Right hindlimb (tissue), 1 donor: ENCODE measurements at regions not wholly inside any gene's neighbourhood (a gene's known extent, or its start where the extent isn't known, plus 50 kb on each side); places are given as distances from the start of the nearest gene placed in this dataset.

Experiments used
- DNase-seq: peaks from one replicate; pipeline ENCODE4 v3.0.0-alpha.2; 2018

- no peak for DNase-seq
These were observed 139.8 kb upstream of the SPEF2 start for GRCh38 chr5:35477911-35478310.

GRCh38 chr5:35477321-35477720 is 140.3 kb upstream of the SPEF2 start:
- no peak for DNase-seq

- DNase-seq, result no peak
These were observed 140.9 kb upstream of the SPEF2 start for GRCh38 chr5:35476797-35477196.

- DNase-seq, result no peak
These were observed 141.6 kb upstream of the SPEF2 start for GRCh38 chr5:35476036-35476435.

- no peak for DNase-seq
These were observed 144.1 kb upstream of the SPEF2 start for GRCh38 chr5:35473589-35473988.

- no peak for DNase-seq
These were observed 146.8 kb upstream of the SPEF2 start for GRCh38 chr5:35470866-35471265.

GRCh38 chr5:35468811-35469210 is 148.9 kb upstream of the SPEF2 start:
- no peak for DNase-seq

- no peak for DNase-seq
These were observed 150.9 kb upstream of the SPEF2 start for GRCh38 chr5:35466746-35467145.

- DNase-seq, result no peak
These were observed 152.9 kb upstream of the SPEF2 start for GRCh38 chr5:35464757-35465156.

GRCh38 chr5:35461530-35461929 is 156.1 kb upstream of the SPEF2 start:
- no peak for DNase-seq

GRCh38 chr5:35458824-35459207 is 158.8 kb upstream of the SPEF2 start:
- DNase-seq, result no peak

- DNase-seq, result no peak
These were observed 159.5 kb upstream of the SPEF2 start for GRCh38 chr5:35457912-35458823.

- no peak for DNase-seq
These were observed 161.2 kb upstream of the SPEF2 start for GRCh38 chr5:35456506-35456905.

GRCh38 chr5:35454011-35454525 is 163.6 kb upstream of the SPEF2 start:
- no peak for DNase-seq

GRCh38 chr5:35443803-35444595 is 173.7 kb upstream of the SPEF2 start:
- no peak for DNase-seq

GRCh38 chr5:35442885-35443639 is 174.6 kb upstream of the SPEF2 start:
- DNase-seq, result no peak

- no peak for DNase-seq
These were observed 177.3 kb upstream of the SPEF2 start for GRCh38 chr5:35440409-35440808.

- DNase-seq, result no peak
These were observed 178.9 kb upstream of the SPEF2 start for GRCh38 chr5:35438786-35439185.

GRCh38 chr5:35438288-35438687 is 179.4 kb upstream of the SPEF2 start:
- DNase-seq, result no peak

- DNase-seq, result no peak
These were observed 181.1 kb upstream of the SPEF2 start for GRCh38 chr5:35436400-35437057.

- DNase-seq, result no peak
These were observed 187.1 kb upstream of the SPEF2 start for GRCh38 chr5:35430381-35431162.

GRCh38 chr5:35420200-35420599 is 189.9 kb upstream of the PRLR start:
- no peak for DNase-seq
